Thyroid gland (tissue), 4 donors: ENCODE measurements at regions not wholly inside any gene's neighbourhood (a gene's known extent, or its start where the extent isn't known, plus 50 kb on each side); places are given as distances from the start of the nearest gene placed in this dataset.

Experiments used
- DNase-seq, 2 donors: peaks; one replicate each; pipeline ENCODE4 v3.0.0-alpha.2; 2019
- H3K27ac ChIP-seq, 3 donors: fragments of 200-600 bp; sonication (generic); 1 replicate in 2 of 3; 2 replicates in 1 of 3; pipeline ENCODE4 v1.5.1; 2016 to 2019; ENCODE audit warnings: mild to moderate bottlenecking in 1 of 3, moderate library complexity in 1 of 3
- H3K27me3 ChIP-seq: fragments of 200-600 bp; sonication (generic); one replicate; pipeline ENCODE4 v1.5.1; 2019
- H3K36me3 ChIP-seq, 2 donors: fragments of 200-600 bp; sonication (generic); one replicate each; pipeline ENCODE4 v1.5.1; 2016 to 2019
- H3K4me1 ChIP-seq, 2 donors: fragments of 200-600 bp; sonication (generic); one replicate each; pipeline ENCODE4 v1.5.1; 2017 to 2019
- H3K4me3 ChIP-seq, 3 donors: fragments of 200-600 bp; sonication (generic); replicated peaks in 1 of 3; 1 replicate in 2 of 3; 2 replicates in 1 of 3; pipeline ENCODE4 v1.5.1; 2016; ENCODE audit warnings: mild to moderate bottlenecking in 1 of 3
- H3K9me3 ChIP-seq: fragments of 200-600 bp; sonication (generic); one replicate; pipeline ENCODE4 v1.5.1; 2017
- CTCF ChIP-seq, 6 experiments: fragments of 200-600 bp in 3 of 6; fragments of 450-650 bp in 3 of 6; sonication (generic) in 3 of 6; IDR thresholded peaks; one replicate each; pipeline ENCODE4 v1.5.1; 2016 to 2019; ENCODE audit warnings: antibody characterized with exemption in 6 of 6, mild to moderate bottlenecking in 2 of 6, inconsistent platforms in 1 of 6, moderate library complexity in 1 of 6
- POLR2A ChIP-seq, 2 donors: fragments of 450-650 bp; IDR thresholded peaks; one replicate each; pipeline ENCODE4 v1.6.1; 2017; ENCODE audit warnings: antibody characterized with exemption in 2 of 2, mild to moderate bottlenecking in 2 of 2, moderate library complexity in 1 of 2
- WGBS, 2 donors: methylation state at CpG; one replicate each; pipeline ENCODE4 v1.1.5; 2017; 5-methylcytosine and 5-hydroxymethylcytosine counted together
- intact Hi-C: fragments of 100-400 bp; cut with DNase I; formaldehyde crosslinking; loops from one replicate; pipeline ENCODE4 v1.15.1; 2023

DNA sequence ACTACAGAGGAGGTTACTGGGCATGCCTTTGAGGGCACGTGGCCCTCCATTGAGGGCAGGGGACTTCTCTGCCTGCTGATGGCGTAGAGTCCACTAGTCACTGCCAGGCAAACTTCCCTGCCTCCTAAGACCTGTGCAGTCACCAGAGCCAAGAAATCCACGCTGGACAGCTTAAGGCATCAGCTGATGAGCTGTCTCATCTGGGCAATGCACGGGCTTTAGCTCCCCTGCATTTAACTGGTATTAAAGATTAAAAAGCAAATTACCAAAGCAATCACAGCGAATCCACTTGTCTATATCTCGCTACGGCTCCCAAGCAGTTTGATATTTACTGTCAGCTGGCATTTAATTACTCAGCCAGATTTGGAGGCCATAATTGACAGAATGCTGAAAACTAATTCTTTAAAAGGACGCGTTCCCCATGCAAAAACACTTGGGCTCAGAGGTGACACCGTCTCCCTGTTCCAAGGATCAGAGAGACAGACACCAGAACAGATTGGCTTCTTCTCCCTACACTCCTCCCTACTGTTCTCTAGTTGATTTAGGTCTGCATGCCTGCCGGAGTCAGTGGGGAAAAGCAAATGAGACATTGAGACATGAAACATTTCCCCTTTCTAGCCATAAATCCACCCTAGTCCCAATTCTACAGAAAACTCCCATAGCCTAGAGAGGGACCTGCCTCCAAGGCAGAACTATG lies 68.5 kb downstream of the SPATA19 start:
- DNase-seq = no peak
- Histone ChIP-seq H3K4me1 (no peaks in the 10 kb centered on the region), H3K27ac (no peak overlapping the region), H3K36me3 (no peaks in the 10 kb centered on the region), H3K9me3 (no peaks in the 10 kb centered on the region), H3K4me3 (no peak overlapping the region), H3K27me3 (no peaks in the 10 kb centered on the region)
- intact Hi-C loops = no loop called here
- TF ChIP-seq POLR2A (IDR thresholded peaks at IDR 0.05) (no peak), CTCF (IDR thresholded peaks at IDR 0.05) (no peak)
- WGBS, 2 donors = 71 to 83% methylated on average over 11 of the region's 11 CpGs

DNA sequence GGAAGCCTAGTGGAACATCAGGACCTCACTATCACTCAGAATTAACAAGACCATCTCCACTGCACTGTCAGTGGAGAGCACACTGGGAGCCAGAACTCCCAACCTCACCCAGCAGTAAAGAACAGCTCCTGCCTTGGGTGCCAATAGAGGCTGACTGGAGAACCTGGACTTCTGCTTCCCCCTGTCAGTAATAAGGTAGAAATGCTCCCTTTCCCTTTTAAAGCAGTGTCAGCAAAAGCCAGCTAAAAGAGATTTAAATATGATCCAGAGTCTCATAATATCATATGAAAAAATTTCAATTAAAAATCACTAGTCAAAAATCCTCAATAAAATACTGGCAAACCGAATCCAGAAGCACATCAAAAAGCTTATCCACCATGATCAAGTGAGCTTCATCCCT lies 82.8 kb downstream of the SPATA19 start:
- Histone ChIP-seq H3K27me3 (no peaks in the 10 kb centered on the region), H3K36me3 (no peaks in the 10 kb centered on the region), H3K27ac (no peak overlapping the region), H3K4me3 (no peak overlapping the region), H3K9me3 (no peaks in the 10 kb centered on the region), H3K4me1 (no peaks in the 10 kb centered on the region)
- intact Hi-C loops = no loop called here
- no peak for TF ChIP-seq POLR2A (IDR thresholded peaks at IDR 0.05)
- no peak for TF ChIP-seq CTCF (IDR thresholded peaks at IDR 0.05)
- WGBS, 2 donors = 68 to 79% methylated on average over 1 of the region's 1 CpG
- no peak for DNase-seq

DNA sequence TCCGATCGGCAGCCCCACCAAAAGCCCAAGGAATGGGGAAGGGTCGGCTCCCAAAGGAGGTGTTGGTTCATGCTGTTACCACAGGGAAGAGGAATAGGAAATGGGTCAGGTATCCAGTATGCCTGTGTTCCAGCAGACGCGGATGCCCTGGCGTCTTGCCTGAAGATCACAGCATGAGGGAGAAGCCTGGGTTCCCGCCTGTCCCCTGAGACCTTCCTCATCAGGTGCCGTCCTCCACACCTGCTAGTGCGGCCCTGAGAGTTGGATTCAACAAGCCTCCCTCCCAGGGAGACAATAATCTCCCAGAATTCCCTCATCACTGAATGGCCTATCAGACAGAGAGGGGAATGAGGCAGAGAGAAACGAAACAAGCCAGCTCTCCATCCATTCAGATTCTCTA lies 92.2 kb downstream of the SPATA19 start:
- H3K27me3 ChIP-seq = no peaks in the 10 kb centered on the region
- 74 to 80% methylated on average over 10 of the region's 10 CpGs for WGBS, 2 donors
- no peaks in the 10 kb centered on the region for H3K36me3 ChIP-seq
- H3K4me3 ChIP-seq = no peak overlapping the region
- no peak for TF ChIP-seq CTCF (IDR thresholded peaks at IDR 0.05)
- no peak for TF ChIP-seq POLR2A (IDR thresholded peaks at IDR 0.05)
- intact Hi-C loops = no loop called here
- DNase-seq = no peak
- H3K4me1 ChIP-seq = no peaks in the 10 kb centered on the region
- no peak overlapping the region for H3K27ac ChIP-seq
- no peaks in the 10 kb centered on the region for H3K9me3 ChIP-seq

DNA sequence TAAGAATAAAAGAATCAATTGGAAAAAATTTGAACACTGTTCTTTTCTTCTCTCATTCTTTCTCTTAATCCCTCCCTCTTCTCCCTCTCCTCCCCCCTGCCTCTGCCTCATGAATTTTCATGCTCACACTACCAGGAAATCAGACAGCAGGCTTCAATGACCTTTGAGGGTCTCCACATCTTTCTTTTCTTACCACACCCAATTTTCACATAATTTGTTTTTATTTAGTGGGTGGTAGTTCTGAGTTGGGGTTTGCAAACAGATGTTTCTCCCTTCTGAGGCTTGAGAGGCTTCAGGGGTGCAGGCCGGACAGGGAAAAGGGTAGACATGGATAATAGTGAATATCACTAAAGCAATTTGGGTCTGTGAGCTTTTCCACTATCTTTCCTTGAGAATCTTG lies 95.5 kb downstream of the SPATA19 start:
- DNase-seq = no peak
- H3K4me3 ChIP-seq = no peak overlapping the region
- intact Hi-C loops = no loop called here
- H3K4me1 ChIP-seq = no peaks in the 10 kb centered on the region
- whole genome bisulfite sequencing, 2 donors = 67 to 79% methylated on average over 1 of the region's 1 CpG
- no peak overlapping the region for H3K27ac ChIP-seq
- H3K27me3 ChIP-seq = no peaks in the 10 kb centered on the region
- TF ChIP-seq CTCF (IDR thresholded peaks at IDR 0.05) (no peak), POLR2A (IDR thresholded peaks at IDR 0.05) (no peak)
- no peaks in the 10 kb centered on the region for H3K36me3 ChIP-seq
- no peaks in the 10 kb centered on the region for H3K9me3 ChIP-seq

DNA sequence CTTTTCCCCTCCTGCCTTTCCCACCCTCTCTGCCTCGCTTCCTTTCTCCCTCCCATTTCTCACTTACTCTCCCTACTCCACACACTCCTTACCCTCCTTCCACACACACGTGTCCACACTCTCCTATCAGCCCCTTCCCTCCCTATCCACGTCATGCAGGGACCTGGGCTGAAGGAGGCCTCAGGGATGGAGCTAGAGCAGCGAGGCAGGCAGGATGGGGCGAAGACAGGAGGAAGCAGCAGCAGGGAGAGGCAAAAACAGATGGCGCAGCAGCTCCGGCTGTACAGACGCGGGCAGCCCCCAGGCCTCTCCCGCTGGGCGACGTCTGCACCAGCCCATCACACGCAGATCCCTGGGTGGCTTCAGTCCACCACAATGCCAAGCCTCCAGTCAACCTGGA lies 97.9 kb downstream of the SPATA19 start:
- Histone ChIP-seq H3K4me1 (no peaks in the 10 kb centered on the region), H3K9me3 (no peaks in the 10 kb centered on the region), H3K36me3 (no peaks in the 10 kb centered on the region), H3K4me3 (no peak overlapping the region), H3K27me3 (no peaks in the 10 kb centered on the region), H3K27ac (no peak overlapping the region)
- intact Hi-C loops = no loop called here
- DNase-seq = no peak
- 78 to 84% methylated on average over 13 of the region's 13 CpGs for WGBS, 2 donors
- no peak for TF ChIP-seq POLR2A (IDR thresholded peaks at IDR 0.05)
- TF ChIP-seq CTCF (IDR thresholded peaks at IDR 0.05) = no peak
